Stimulated activated CD4-positive, alpha-beta T cell treated with anti-CD3 and anti-CD28 coated beads, Interleukin-1b, Interleukin-23, amount 100 ng/mL, for 48 hours (primary cell): ENCODE measurements at regions not wholly inside any gene's neighbourhood (a gene's known extent, or its start where the extent isn't known, plus 50 kb on each side); places are given as distances from the start of the nearest gene placed in this dataset.

Source experiments
- DNase-seq: peaks from one replicate; pipeline ENCODE4 v3.0.0-alpha.2; 2020

GRCh38 chr10:6918305-6918704, 338.2 kb upstream of the PRKCQ start:
- peak; percentile 69 for DNase-seq

- DNase-seq: no peak
Observed at GRCh38 chr10:6917125-6917524, 337.0 kb upstream of the PRKCQ start.

GRCh38 chr10:6916601-6917000, 336.5 kb upstream of the PRKCQ start:
- DNase-seq: no peak

GRCh38 chr10:6915307-6915706, 335.2 kb upstream of the PRKCQ start:
- no peak for DNase-seq

- DNase-seq: no peak
Observed at GRCh38 chr10:6912929-6913328, 332.9 kb upstream of the PRKCQ start.

GRCh38 chr10:6912424-6912823, 332.3 kb upstream of the PRKCQ start:
- no peak for DNase-seq

GRCh38 chr10:6912021-6912420, 331.9 kb upstream of the PRKCQ start:
- no peak for DNase-seq

GRCh38 chr10:6909905-6910560, 330.0 kb upstream of the PRKCQ start:
- DNase-seq: no peak

GRCh38 chr10:6907877-6908530, 327.9 kb upstream of the PRKCQ start:
- DNase-seq: no peak

GRCh38 chr10:6894405-6894804, 314.3 kb upstream of the PRKCQ start:
- DNase-seq: no peak

- no peak for DNase-seq
Observed at GRCh38 chr10:6892864-6893263, 312.8 kb upstream of the PRKCQ start.

- DNase-seq: no peak
Observed at GRCh38 chr10:6891924-6892323, 311.8 kb upstream of the PRKCQ start.

- DNase-seq: no peak
Observed at GRCh38 chr10:6889718-6890117, 309.6 kb upstream of the PRKCQ start.

GRCh38 chr10:6888434-6888833, 308.4 kb upstream of the PRKCQ start:
- no peak for DNase-seq

- DNase-seq: no peak
Observed at GRCh38 chr10:6885284-6885683, 305.2 kb upstream of the PRKCQ start.

GRCh38 chr10:6881987-6882386, 301.9 kb upstream of the PRKCQ start:
- DNase-seq: no peak

GRCh38 chr10:6877722-6878392, 297.8 kb upstream of the PRKCQ start:
- no peak for DNase-seq

- DNase-seq: no peak
Observed at GRCh38 chr10:6877336-6877721, 297.3 kb upstream of the PRKCQ start.

- no peak for DNase-seq
Observed at GRCh38 chr10:6875269-6875865, 295.3 kb upstream of the PRKCQ start.

- DNase-seq: no peak
Observed at GRCh38 chr10:6871128-6871527, 291.1 kb upstream of the PRKCQ start.

- no peak for DNase-seq
Observed at GRCh38 chr10:6868036-6868725, 288.1 kb upstream of the PRKCQ start.

GRCh38 chr10:6866757-6867156, 286.7 kb upstream of the PRKCQ start:
- DNase-seq: no peak

- no peak for DNase-seq
Observed at GRCh38 chr10:6864142-6864541, 284.1 kb upstream of the PRKCQ start.
